ENCODE measurements at regions not wholly inside any gene's neighbourhood (a gene's known extent, or its start where the extent isn't known, plus 50 kb on each side); places are given as distances from the start of the nearest gene placed in this dataset.

DNA sequence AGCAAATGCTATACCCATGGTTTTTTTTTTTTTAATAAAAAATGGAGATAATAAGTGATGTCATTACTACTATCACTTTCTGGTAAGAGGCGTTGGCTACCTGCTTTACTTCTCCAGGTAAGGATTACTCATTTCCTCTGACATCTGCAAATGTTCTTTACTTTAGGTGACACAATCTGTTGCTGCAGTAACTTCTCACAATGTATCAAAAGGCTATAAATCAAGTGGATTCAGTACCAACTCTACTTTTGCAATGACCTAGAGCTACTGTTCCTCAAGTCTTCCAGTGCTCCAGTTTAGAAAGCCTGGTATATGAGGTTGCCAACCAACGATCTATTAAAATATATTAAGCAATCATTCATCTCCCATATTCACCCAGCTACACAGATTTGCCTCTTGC is 129.1 kb downstream of the PLK2 start:
- TF ChIP-seq SP1 (IDR thresholded peaks at IDR 0.05) (no peak), LEF1 (IDR thresholded peaks at IDR 0.05; ENCODE audit: borderline replicate concordance) (no peak), HDGF (IDR thresholded peaks at IDR 0.05; ENCODE audit: borderline replicate concordance) (no peak), ZNF384 (IDR thresholded peaks at IDR 0.05) (no peak)
